Caco-2 (cell line): ENCODE measurements at regions not wholly inside any gene's neighbourhood (a gene's known extent, or its start where the extent isn't known, plus 50 kb on each side); places are given as distances from the start of the nearest gene placed in this dataset.

Source experiments
- BruUV-seq: library from RNA; stranded (reverse); fragments of 400-500 nt; replicated peaks from 2 replicates; lab custom pipeline; 2021; lab: Mats Ljungman, UMichigan
- CTCF ChIA-PET: fragments of 300-600 bp; sonication (Branson Sonifier 250); formaldehyde crosslinking; loops from one replicate; lab custom pipeline; 2022; ENCODE audit warnings: antibody characterized with exemption; lab: Charles Lee
- POLR2A ChIA-PET: fragments of 300-600 bp; sonication (Branson Sonifier 250); formaldehyde crosslinking; loops from one replicate; lab custom pipeline; 2022; ENCODE audit warnings: antibody characterized with exemption; lab: Charles Lee
- DNase-seq, 2 experiments: peaks; one replicate each; pipeline versions ENCODE4 v3.0.0 to v3.0.0-alpha.2; 2020 to 2022
- H3K27me3 ChIP-seq: replicated peaks from 2 replicates; pipeline ENCODE4 v1.6.0; 2011; ENCODE audit warnings: low read length; ENCODE audit not compliant: control insufficient read depth, insufficient read depth
- H3K36me3 ChIP-seq: 2 replicates; pipeline ENCODE4 v1.5.1; 2011; ENCODE audit warnings: low read length; ENCODE audit not compliant: control insufficient read depth, insufficient read depth
- H3K4me1 ChIP-seq: fragments of 250-450 bp; sonication (Bioruptor Pico); 2 replicates; pipeline ENCODE4 v1.5.1; 2020; ENCODE audit warnings: mild to moderate bottlenecking
- H3K4me3 ChIP-seq: 2 replicates; pipeline ENCODE4 v1.5.1; 2011; ENCODE audit warnings: low read depth, mild to moderate bottlenecking, control low read depth, low read length
- H3K9me3 ChIP-seq: fragments of 250-450 bp; sonication (Bioruptor Pico); 2 replicates; pipeline ENCODE4 v1.5.1; 2020; ENCODE audit warnings: mild to moderate bottlenecking, moderate library complexity
- H3K27ac Mint-ChIP-seq: one replicate; pipeline ENCODE4 v1.8.0; 2022; ENCODE audit warnings: mixed read lengths; ENCODE audit not compliant: unreplicated experiment
- H3K27me3 Mint-ChIP-seq: one replicate; pipeline ENCODE4 v1.8.0; 2022; ENCODE audit warnings: mixed read lengths; ENCODE audit not compliant: insufficient read depth, unreplicated experiment
- H3K36me3 Mint-ChIP-seq: one replicate; pipeline ENCODE4 v1.8.0; 2022; ENCODE audit warnings: mild to moderate bottlenecking, mixed read lengths; ENCODE audit not compliant: insufficient read depth, unreplicated experiment
- H3K4me1 Mint-ChIP-seq: one replicate; pipeline ENCODE4 v1.8.0; 2022; ENCODE audit warnings: low read depth, mixed read lengths; ENCODE audit not compliant: unreplicated experiment
- H3K4me3 Mint-ChIP-seq: one replicate; pipeline ENCODE4 v1.8.0; 2022; ENCODE audit warnings: mild to moderate bottlenecking, moderate library complexity, mixed read lengths; ENCODE audit not compliant: unreplicated experiment
- H3K9me3 Mint-ChIP-seq: one replicate; pipeline ENCODE4 v1.8.0; 2022; ENCODE audit warnings: mixed read lengths; ENCODE audit not compliant: unreplicated experiment
- CTCF ChIP-seq, 2 experiments: fragments of 200-600 bp in 1 of 2; IDR thresholded peaks; 1 replicate in 1 of 2; 2 replicates in 1 of 2; pipeline versions ENCODE4 v1.5.1 to v1.8.0; 2011 to 2022; ENCODE audit warnings: antibody characterized with exemption in 1 of 2, control low read depth in 1 of 2, inconsistent platforms in 1 of 2, low read depth in 1 of 2, low read length in 1 of 2, mild to moderate bottlenecking in 1 of 2, moderate library complexity in 1 of 2; ENCODE audit not compliant: insufficient read depth in 1 of 2, severe bottlenecking in 1 of 2, unreplicated experiment in 1 of 2
- intact Hi-C: fragments of 100-400 bp; cut with micrococcal nuclease; formaldehyde crosslinking; loops from one replicate; pipeline ENCODE4 v1.10.0; 2022; ENCODE audit not compliant: unreplicated experiment

- H3K4me1 Mint-ChIP-seq: peaks cover 11% of the 10 kb centered on the region
- ChIA-PET CTCF (no interaction called here), POLR2A (no interaction called here)
- intact Hi-C loops: no loop called here
- peaks cover 9% of the 10 kb centered on the region; the same call in 1 of the 2 replicates for H3K4me1 ChIP-seq
- H3K4me3 Mint-ChIP-seq: no peak overlapping the region
- peaks cover 18% of the 10 kb centered on the region for H3K9me3 Mint-ChIP-seq
- H3K27ac Mint-ChIP-seq: no peak overlapping the region
- no peaks in the 10 kb centered on the region for H3K9me3 ChIP-seq
- no peaks in the 10 kb centered on the region for H3K27me3 ChIP-seq
- no peak for TF ChIP-seq CTCF (IDR thresholded peaks at IDR 0.05; ENCODE audit: insufficient read depth in 1 of 2, low read depth in 1 of 2, low read length in 1 of 2, severe bottlenecking in 1 of 2, unreplicated experiment in 1 of 2)
- BruUV-seq: no TSS peak
- H3K27me3 Mint-ChIP-seq: no peaks in the 10 kb centered on the region
- H3K36me3 ChIP-seq: no peaks in the 10 kb centered on the region
- no peak for DNase-seq
- no peak overlapping the region for H3K4me3 ChIP-seq
- H3K36me3 Mint-ChIP-seq: peaks cover 6% of the 10 kb centered on the region
Measured at GRCh38 chr4:13918991-13919441, 291.5 kb upstream of the BOD1L1 start.

- POLR2A ChIA-PET: no interaction called here
- peaks cover 11% of the 10 kb centered on the region for H3K4me1 Mint-ChIP-seq
- no peaks in the 10 kb centered on the region for H3K27me3 Mint-ChIP-seq
- no TSS peak for BruUV-seq
- intact Hi-C loops: no loop called here
- H3K9me3 Mint-ChIP-seq: peaks cover 28% of the 10 kb centered on the region
- H3K36me3 Mint-ChIP-seq: peaks cover 6% of the 10 kb centered on the region
- H3K36me3 ChIP-seq: no peaks in the 10 kb centered on the region
- no peak for DNase-seq
- CTCF ChIA-PET: no interaction called here
- H3K4me3 Mint-ChIP-seq: no peak overlapping the region
- no peaks in the 10 kb centered on the region for H3K9me3 ChIP-seq
- H3K4me1 ChIP-seq: peaks cover 9% of the 10 kb centered on the region; the same call in 1 of the 2 replicates
- peak overlapping the region; percentile 83 for H3K27ac Mint-ChIP-seq
- TF ChIP-seq CTCF (IDR thresholded peaks at IDR 0.05; ENCODE audit: insufficient read depth in 1 of 2, low read depth in 1 of 2, low read length in 1 of 2, severe bottlenecking in 1 of 2, unreplicated experiment in 1 of 2): no peak
- no peak overlapping the region for H3K4me3 ChIP-seq
- H3K27me3 ChIP-seq: no peaks in the 10 kb centered on the region
Measured at GRCh38 chr4:13920111-13920875, 292.8 kb upstream of the BOD1L1 start.

- peaks cover 6% of the 10 kb centered on the region for H3K36me3 Mint-ChIP-seq
- ChIA-PET CTCF (no interaction called here), POLR2A (no interaction called here)
- Histone ChIP-seq H3K36me3 (no peaks in the 10 kb centered on the region), H3K9me3 (no peaks in the 10 kb centered on the region), H3K4me3 (no peak overlapping the region), H3K27me3 (no peaks in the 10 kb centered on the region), H3K4me1 (peaks cover 9% of the 10 kb centered on the region; the same call in 1 of the 2 replicates)
- no peak for TF ChIP-seq CTCF (IDR thresholded peaks at IDR 0.05; ENCODE audit: insufficient read depth in 1 of 2, low read depth in 1 of 2, low read length in 1 of 2, severe bottlenecking in 1 of 2, unreplicated experiment in 1 of 2)
- no peaks in the 10 kb centered on the region for H3K27me3 Mint-ChIP-seq
- H3K4me3 Mint-ChIP-seq: no peak overlapping the region
- BruUV-seq: no TSS peak
- peak; percentile 10 to 37 for DNase-seq
- intact Hi-C loops: no loop called here
- H3K9me3 Mint-ChIP-seq: peaks cover 28% of the 10 kb centered on the region
- H3K4me1 Mint-ChIP-seq: peaks cover 11% of the 10 kb centered on the region
- H3K27ac Mint-ChIP-seq: peak overlapping the region; percentile 83
Measured at GRCh38 chr4:13920901-13921300, 293.4 kb upstream of the BOD1L1 start.
